WTC11 (cell line): ENCODE measurements at regions not wholly inside any gene's neighbourhood (a gene's known extent, or its start where the extent isn't known, plus 50 kb on each side); places are given as distances from the start of the nearest gene placed in this dataset.

ENCODE experiments used
- ATAC-seq: fragments of 200-7000 bp; cut with Tn5 transposase; 2 replicates; pipeline ENCODE4 v1.10.0; 2021; ENCODE audit warnings: mild to moderate bottlenecking, moderate library complexity
- CTCF ChIA-PET: fragments of 300-600 bp; sonication (Branson Sonifier 250); formaldehyde crosslinking; loops from one replicate; lab custom pipeline; 2021; ENCODE audit warnings: antibody characterized with exemption; lab: Charles Lee
- POLR2A ChIA-PET: fragments of 350-600 bp; sonication (Branson Sonifier 250); formaldehyde crosslinking; loops from one replicate; lab custom pipeline; 2021; ENCODE audit warnings: antibody characterized with exemption; lab: Charles Lee
- DNase-seq: peaks from one replicate; pipeline ENCODE4 v3.0.0; 2021; ENCODE audit warnings: low spot score
- H3K27ac Mint-ChIP-seq: 2 replicates; pipeline ENCODE4 v1.8.0; 2021; ENCODE audit warnings: mixed read lengths
- H3K27me3 Mint-ChIP-seq: 2 replicates; pipeline ENCODE4 v1.8.0; 2021; ENCODE audit warnings: low read depth, mild to moderate bottlenecking, moderate library complexity, mixed read lengths
- H3K36me3 Mint-ChIP-seq: 2 replicates; pipeline ENCODE4 v1.8.0; 2021; ENCODE audit warnings: mixed read lengths
- H3K4me1 Mint-ChIP-seq: 2 replicates; pipeline ENCODE4 v1.8.0; 2022; ENCODE audit warnings: mixed read lengths
- H3K4me3 Mint-ChIP-seq: 2 replicates; pipeline ENCODE4 v1.8.0; 2021; ENCODE audit warnings: mild to moderate bottlenecking, moderate library complexity, mixed read lengths
- H3K9me3 Mint-ChIP-seq: 2 replicates; pipeline ENCODE4 v1.8.0; 2021; ENCODE audit warnings: mixed read lengths
- CDX4 ChIP-seq: fragments of 250-450 bp; sonication (Bioruptor Pico); IDR thresholded peaks from 2 replicates; pipeline ENCODE4 v1.9.0; 2021; ENCODE audit warnings: moderate library complexity, mild to moderate bottlenecking, inconsistent platforms, borderline replicate concordance
- ESRRA ChIP-seq: sonication (generic); formaldehyde crosslinking; IDR thresholded peaks from 2 replicates; pipeline ENCODE4 v1.8.1; 2022; ENCODE audit warnings: mild to moderate bottlenecking, missing genetic modification reagents, borderline replicate concordance
- ETV6 ChIP-seq: sonication (generic); formaldehyde crosslinking; IDR thresholded peaks from 2 replicates; pipeline ENCODE4 v1.8.1; 2022; ENCODE audit warnings: mild to moderate bottlenecking, missing genetic modification reagents
- FOXJ3 ChIP-seq: sonication (generic); formaldehyde crosslinking; IDR thresholded peaks from 2 replicates; pipeline ENCODE4 v1.9.0; 2021; ENCODE audit warnings: missing genetic modification reagents, mild to moderate bottlenecking, borderline replicate concordance
- FOXP1 ChIP-seq: sonication (generic); formaldehyde crosslinking; IDR thresholded peaks from 2 replicates; pipeline ENCODE4 v1.8.0; 2022; ENCODE audit warnings: missing genetic modification reagents, mild to moderate bottlenecking, moderate library complexity, borderline replicate concordance
- GABPB1 ChIP-seq: sonication (generic); formaldehyde crosslinking; IDR thresholded peaks from 2 replicates; pipeline ENCODE4 v1.8.1; 2023; ENCODE audit warnings: mild to moderate bottlenecking, missing genetic modification reagents
- GRHL2 ChIP-seq: fragments of 250-450 bp; sonication (Bioruptor Pico); IDR thresholded peaks from 2 replicates; pipeline ENCODE4 v1.8.0; 2022; ENCODE audit warnings: mild to moderate bottlenecking, moderate library complexity; ENCODE audit not compliant: insufficient replicate concordance, severe bottlenecking
- HMGA2 ChIP-seq: fragments of 250-450 bp; sonication (Bioruptor Pico); IDR thresholded peaks from 2 replicates; pipeline ENCODE4 v1.4.0; 2021; ENCODE audit warnings: mild to moderate bottlenecking, moderate library complexity
- IRF1 ChIP-seq: sonication (generic); formaldehyde crosslinking; IDR thresholded peaks from 2 replicates; pipeline ENCODE4 v1.8.0; 2023; ENCODE audit warnings: missing genetic modification reagents
- IRF2 ChIP-seq: sonication (generic); formaldehyde crosslinking; IDR thresholded peaks from 2 replicates; pipeline ENCODE4 v1.8.0; 2022; ENCODE audit warnings: low read depth, missing genetic modification reagents, borderline replicate concordance
- NFYB ChIP-seq: sonication (generic); formaldehyde crosslinking; conservative IDR thresholded peaks from 2 replicates; pipeline ENCODE4 v1.8.0; 2022; ENCODE audit warnings: low read depth, missing genetic modification reagents
- NR1H2 ChIP-seq: sonication (generic); formaldehyde crosslinking; IDR thresholded peaks from 2 replicates; pipeline ENCODE4 v1.9.0; 2021; ENCODE audit warnings: mild to moderate bottlenecking, moderate library complexity, missing genetic modification reagents
- NR3C1 ChIP-seq: sonication (generic); formaldehyde crosslinking; conservative IDR thresholded peaks from 2 replicates; pipeline ENCODE4 v1.8.1; 2023; ENCODE audit warnings: low read depth, mild to moderate bottlenecking, missing genetic modification reagents
- PRDM15 ChIP-seq: sonication (generic); formaldehyde crosslinking; IDR thresholded peaks from 2 replicates; pipeline ENCODE4 v1.8.0; 2022; ENCODE audit warnings: missing genetic modification reagents
- SMAD3 ChIP-seq: sonication (generic); formaldehyde crosslinking; IDR thresholded peaks from 2 replicates; pipeline ENCODE4 v1.8.0; 2022; ENCODE audit warnings: missing genetic modification reagents, mild to moderate bottlenecking, borderline replicate concordance
- SOX15 ChIP-seq: fragments of 250-450 bp; sonication (Bioruptor Pico); IDR thresholded peaks from 2 replicates; pipeline ENCODE4 v1.9.0; 2021; ENCODE audit warnings: mild to moderate bottlenecking
- SP1 ChIP-seq: sonication (generic); formaldehyde crosslinking; conservative IDR thresholded peaks from 2 replicates; pipeline ENCODE4 v1.8.1; 2022; ENCODE audit warnings: missing genetic modification reagents
- TCF7 ChIP-seq: sonication (generic); formaldehyde crosslinking; IDR thresholded peaks from 2 replicates; pipeline ENCODE4 v1.8.0; 2022; ENCODE audit warnings: mild to moderate bottlenecking, low read depth, missing genetic modification reagents, moderate library complexity
- TEAD1 ChIP-seq: sonication (generic); formaldehyde crosslinking; IDR thresholded peaks from 2 replicates; pipeline ENCODE4 v1.8.0; 2022; ENCODE audit warnings: mild to moderate bottlenecking, missing genetic modification reagents
- TP53 ChIP-seq: sonication (generic); formaldehyde crosslinking; IDR thresholded peaks from 2 replicates; pipeline ENCODE4 v1.8.1; 2023; ENCODE audit warnings: mild to moderate bottlenecking, missing genetic modification reagents
- USF1 ChIP-seq: sonication (generic); formaldehyde crosslinking; IDR thresholded peaks from 2 replicates; pipeline ENCODE4 v1.8.0; 2022; ENCODE audit warnings: mild to moderate bottlenecking, missing genetic modification reagents
- ZNF121 ChIP-seq: sonication (generic); formaldehyde crosslinking; IDR thresholded peaks from 2 replicates; pipeline ENCODE4 v1.8.0; 2023; ENCODE audit warnings: missing genetic modification reagents
- ZNF219 ChIP-seq: sonication (generic); formaldehyde crosslinking; IDR thresholded peaks from 2 replicates; pipeline ENCODE4 v1.8.0; 2023; ENCODE audit warnings: missing genetic modification reagents, mild to moderate bottlenecking, borderline replicate concordance
- ZNF232 ChIP-seq: sonication (generic); formaldehyde crosslinking; IDR thresholded peaks from 2 replicates; pipeline ENCODE4 v1.8.0; 2022; ENCODE audit warnings: mild to moderate bottlenecking, missing genetic modification reagents
- ZNF416 ChIP-seq: fragments of 250-450 bp; sonication (Bioruptor Pico); IDR thresholded peaks from 2 replicates; pipeline ENCODE4 v1.9.0; 2021; ENCODE audit warnings: mild to moderate bottlenecking, inconsistent platforms
- TF ChIP-seq, protein P1 (sequence below): sonication (generic); formaldehyde crosslinking; IDR thresholded peaks from 2 replicates; pipeline ENCODE4 v1.8.0; 2023; ENCODE audit warnings: mild to moderate bottlenecking, missing genetic modification reagents

- CTCF ChIA-PET: no interaction called here
- POLR2A ChIA-PET: no interaction called here
- no peak for ATAC-seq
Observed at GRCh38 chr11:28702450-28702790, 594.2 kb downstream of the METTL15 start.

DNA sequence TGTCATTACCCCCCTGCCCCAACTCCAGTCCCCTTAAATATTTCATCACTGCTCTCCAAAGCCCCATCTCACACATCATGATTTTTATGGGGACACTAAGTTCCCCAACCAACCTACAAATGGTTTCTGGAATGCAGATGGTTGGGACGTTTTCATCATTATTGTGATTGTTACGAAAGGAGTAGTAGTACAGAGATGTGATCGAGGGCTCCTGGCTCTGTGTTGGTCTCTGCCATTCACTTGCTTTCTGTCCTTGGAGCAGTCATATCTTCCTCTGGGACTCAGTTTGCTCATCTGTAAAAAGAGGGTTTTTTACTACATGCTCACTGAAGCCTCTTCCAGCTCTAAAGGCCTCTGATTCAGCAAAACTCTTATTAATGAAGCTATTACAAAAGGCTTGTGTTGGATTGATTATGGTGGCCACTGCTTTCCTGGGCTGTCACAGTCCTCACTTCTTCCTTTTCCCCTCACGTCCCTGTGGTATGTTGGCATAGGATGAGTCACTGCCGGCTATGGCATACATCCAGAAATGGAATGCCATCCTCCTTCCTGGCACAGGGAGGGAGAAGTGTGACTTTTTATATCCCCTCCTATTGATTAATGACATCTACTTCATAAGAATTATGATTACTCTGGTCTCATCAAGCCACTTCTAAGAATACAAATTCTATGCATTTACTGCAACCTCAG lies 593.7 kb downstream of the METTL15 start:
- ATAC-seq: no peak
- POLR2A ChIA-PET: no interaction called here

More at GRCh38 chr11:28702450-28702790, 594.2 kb downstream of the METTL15 start:
- H3K4me1 Mint-ChIP-seq: peaks cover 12% of the 10 kb centered on the region
- no peak for TF ChIP-seq HMGA2 (CRISPR knock-in tag)
- TF ChIP-seq NR1H2 (CRISPR knock-in tag): no peak
- TF ChIP-seq NR3C1: no peak
- no peak for TF ChIP-seq ZNF219 (CRISPR knock-in tag)
- TF ChIP-seq, protein P1, sequence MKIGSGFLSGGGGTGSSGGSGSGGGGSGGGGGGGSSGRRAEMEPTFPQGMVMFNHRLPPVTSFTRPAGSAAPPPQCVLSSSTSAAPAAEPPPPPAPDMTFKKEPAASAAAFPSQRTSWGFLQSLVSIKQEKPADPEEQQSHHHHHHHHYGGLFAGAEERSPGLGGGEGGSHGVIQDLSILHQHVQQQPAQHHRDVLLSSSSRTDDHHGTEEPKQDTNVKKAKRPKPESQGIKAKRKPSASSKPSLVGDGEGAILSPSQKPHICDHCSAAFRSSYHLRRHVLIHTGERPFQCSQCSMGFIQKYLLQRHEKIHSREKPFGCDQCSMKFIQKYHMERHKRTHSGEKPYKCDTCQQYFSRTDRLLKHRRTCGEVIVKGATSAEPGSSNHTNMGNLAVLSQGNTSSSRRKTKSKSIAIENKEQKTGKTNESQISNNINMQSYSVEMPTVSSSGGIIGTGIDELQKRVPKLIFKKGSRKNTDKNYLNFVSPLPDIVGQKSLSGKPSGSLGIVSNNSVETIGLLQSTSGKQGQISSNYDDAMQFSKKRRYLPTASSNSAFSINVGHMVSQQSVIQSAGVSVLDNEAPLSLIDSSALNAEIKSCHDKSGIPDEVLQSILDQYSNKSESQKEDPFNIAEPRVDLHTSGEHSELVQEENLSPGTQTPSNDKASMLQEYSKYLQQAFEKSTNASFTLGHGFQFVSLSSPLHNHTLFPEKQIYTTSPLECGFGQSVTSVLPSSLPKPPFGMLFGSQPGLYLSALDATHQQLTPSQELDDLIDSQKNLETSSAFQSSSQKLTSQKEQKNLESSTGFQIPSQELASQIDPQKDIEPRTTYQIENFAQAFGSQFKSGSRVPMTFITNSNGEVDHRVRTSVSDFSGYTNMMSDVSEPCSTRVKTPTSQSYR (CRISPR knock-in tag): no peak
- no peak for TF ChIP-seq CDX4 (CRISPR knock-in tag)
- TF ChIP-seq TP53: no peak
- TF ChIP-seq SMAD3 (CRISPR knock-in tag): no peak
- H3K27me3 Mint-ChIP-seq: no peaks in the 10 kb centered on the region
- no peak overlapping the region for H3K4me3 Mint-ChIP-seq
- no peak for DNase-seq
- H3K9me3 Mint-ChIP-seq: peaks cover 10% of the 10 kb centered on the region
- no peaks in the 10 kb centered on the region for H3K36me3 Mint-ChIP-seq
- no peak overlapping the region for H3K27ac Mint-ChIP-seq

DNA sequence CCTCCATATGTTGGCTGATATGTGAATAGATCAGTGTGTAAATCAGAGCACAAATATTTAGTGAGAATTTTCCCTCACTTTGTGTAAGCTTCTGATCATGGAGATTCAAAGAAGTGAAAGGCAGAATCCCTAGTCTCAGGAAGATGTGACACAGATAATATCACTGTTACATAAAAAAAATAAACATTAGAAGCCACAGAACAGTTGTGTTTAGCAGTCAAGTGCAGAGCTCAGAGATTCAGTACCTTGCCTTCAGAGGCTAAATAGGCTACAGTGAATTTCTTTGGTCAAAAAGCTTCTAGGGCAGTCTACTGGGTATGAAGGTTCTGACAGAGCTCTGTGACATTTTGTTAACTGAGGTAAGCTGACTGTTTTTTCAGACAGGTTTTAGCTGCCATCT lies 591.5 kb downstream of the METTL15 start:
- POLR2A ChIA-PET: no interaction called here
- CTCF ChIA-PET: no interaction called here
- H3K4me3 Mint-ChIP-seq: no peak overlapping the region
- 0 out of 2 replicates have a peak, but pooled peaks cover 3% of the 10 kb centered on the region for H3K27me3 Mint-ChIP-seq
- peaks cover 18% of the 10 kb centered on the region for H3K4me1 Mint-ChIP-seq
- no peaks in the 10 kb centered on the region for H3K36me3 Mint-ChIP-seq
- DNase-seq (no peak), ATAC-seq (no peak)
- peaks cover 4% of the 10 kb centered on the region for H3K9me3 Mint-ChIP-seq
- H3K27ac Mint-ChIP-seq: no peak overlapping the region
- TF ChIP-seq IRF1 (CRISPR knock-in tag): no peak
- no peak for TF ChIP-seq FOXP1 (CRISPR knock-in tag)
- no peak for TF ChIP-seq PRDM15 (CRISPR knock-in tag)
- TF ChIP-seq IRF2 (CRISPR knock-in tag): no peak
- TF ChIP-seq CDX4 (CRISPR knock-in tag): no peak
- TF ChIP-seq, protein P1 (CRISPR knock-in tag): no peak
- TF ChIP-seq NFYB (CRISPR knock-in tag): no peak

More for the DNA sequence above, 593.7 kb downstream of the METTL15 start:
- DNase-seq: no peak
- Mint-ChIP-seq H3K4me1 (peaks cover 14% of the 10 kb centered on the region), H3K9me3 (peaks cover 10% of the 10 kb centered on the region), H3K27me3 (no peaks in the 10 kb centered on the region), H3K36me3 (no peaks in the 10 kb centered on the region), H3K4me3 (no peak overlapping the region), H3K27ac (no peak overlapping the region)
- CTCF ChIA-PET: no interaction called here
- no peak for TF ChIP-seq USF1
- no peak for TF ChIP-seq SP1
- TF ChIP-seq ZNF121: no peak
- TF ChIP-seq TP53: no peak
- no peak for TF ChIP-seq ESRRA (CRISPR knock-in tag)
- no peak for TF ChIP-seq SOX15 (CRISPR knock-in tag)
- TF ChIP-seq FOXJ3 (CRISPR knock-in tag): no peak
- TF ChIP-seq TEAD1 (CRISPR knock-in tag): no peak
- TF ChIP-seq TCF7 (CRISPR knock-in tag): no peak
- no peak for TF ChIP-seq ETV6 (CRISPR knock-in tag)
- TF ChIP-seq ZNF416 (CRISPR knock-in tag): no peak
- TF ChIP-seq GRHL2: no peak
- TF ChIP-seq ZNF232 (CRISPR knock-in tag): no peak
- no peak for TF ChIP-seq GABPB1 (CRISPR knock-in tag)
